ENCODE measurements at regions not wholly inside any gene's neighbourhood (a gene's known extent, or its start where the extent isn't known, plus 50 kb on each side); places are given as distances from the start of the nearest gene placed in this dataset.

- no peak overlapping the region for H3K27ac ChIP-seq
- TF ChIP-seq CTCF (IDR thresholded peaks at IDR 0.05) = no peak
- TF ChIP-seq ZFX (IDR thresholded peaks at IDR 0.05; ENCODE audit: borderline replicate concordance) = no peak
Measured at GRCh38 chr2:10971888-10972260, 60.1 kb downstream of the KCNF1 start.

DNA sequence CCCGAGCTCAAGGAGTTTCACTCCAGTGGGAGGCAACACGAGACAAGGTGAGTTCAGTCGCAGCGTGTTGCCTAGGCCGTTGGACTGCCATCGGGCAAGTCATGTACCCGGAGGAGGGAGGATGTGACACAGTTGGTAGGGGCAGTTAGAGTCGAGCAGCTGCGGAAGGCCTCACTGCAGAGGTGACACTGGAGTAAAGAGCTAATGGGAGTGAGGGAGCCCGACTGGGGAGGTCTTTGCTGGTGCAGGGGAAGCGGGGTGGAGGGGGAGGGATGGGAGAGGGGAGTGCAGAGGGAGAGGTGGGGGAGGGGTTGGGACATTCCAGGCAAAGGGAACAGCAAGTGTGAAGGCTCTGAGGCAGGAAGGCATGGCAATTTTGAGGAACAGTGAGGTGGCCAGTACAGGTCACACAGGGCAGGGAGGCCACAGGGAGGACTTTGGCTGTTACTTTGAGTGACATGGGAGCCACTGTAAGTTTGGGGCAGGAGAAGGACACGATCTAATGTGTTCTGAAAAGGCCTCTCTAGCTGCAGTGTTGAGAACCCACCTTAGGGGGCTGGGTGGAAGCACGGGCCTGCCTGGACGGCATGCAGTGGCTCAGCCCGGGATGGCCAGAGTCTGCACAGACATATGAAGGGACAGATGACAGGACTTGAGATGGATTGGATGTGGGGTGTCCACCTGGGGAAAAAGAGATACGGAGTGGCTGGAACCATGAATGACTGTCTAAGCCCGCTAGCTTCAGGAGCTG, 61.1 kb downstream of the KCNF1 start:
- no peak overlapping the region for H3K27ac ChIP-seq
- no peak for TF ChIP-seq CTCF (IDR thresholded peaks at IDR 0.05)
- TF ChIP-seq ZFX (IDR thresholded peaks at IDR 0.05; ENCODE audit: borderline replicate concordance) = no peak

DNA sequence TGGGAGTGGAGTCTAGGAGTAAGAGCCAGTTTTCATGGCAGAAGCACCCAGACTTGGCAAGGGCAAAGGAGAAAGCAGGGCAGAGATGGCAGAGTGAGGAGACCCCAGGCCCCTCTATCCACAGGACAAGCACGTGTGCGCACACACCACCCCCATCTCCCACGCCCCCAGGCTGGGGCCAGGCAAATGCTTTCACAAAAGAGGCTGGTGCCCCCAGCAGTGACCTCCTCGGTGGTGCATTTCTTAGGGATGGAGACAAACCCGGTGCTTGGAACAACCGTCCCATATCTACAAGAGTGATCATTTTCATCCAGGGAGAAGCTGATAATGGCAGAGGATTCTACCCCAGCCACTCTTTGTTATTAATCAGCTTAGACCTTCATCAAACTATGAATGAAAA, 62.0 kb downstream of the KCNF1 start:
- no peak for TF ChIP-seq CTCF (IDR thresholded peaks at IDR 0.05)
- TF ChIP-seq ZFX (IDR thresholded peaks at IDR 0.05; ENCODE audit: borderline replicate concordance) = no peak
- H3K27ac ChIP-seq = no peak overlapping the region

- no peak overlapping the region for H3K27ac ChIP-seq
- no peak for TF ChIP-seq ZFX (IDR thresholded peaks at IDR 0.05; ENCODE audit: borderline replicate concordance)
- no peak for TF ChIP-seq CTCF (IDR thresholded peaks at IDR 0.05)
Measured at GRCh38 chr2:10977003-10977402, 65.3 kb downstream of the KCNF1 start.

- TF ChIP-seq ZFX (IDR thresholded peaks at IDR 0.05; ENCODE audit: borderline replicate concordance) (no peak), CTCF (IDR thresholded peaks at IDR 0.05) (no peak)
- no peak overlapping the region for H3K27ac ChIP-seq
Measured at GRCh38 chr2:10977621-10978020, 65.9 kb downstream of the KCNF1 start.

DNA sequence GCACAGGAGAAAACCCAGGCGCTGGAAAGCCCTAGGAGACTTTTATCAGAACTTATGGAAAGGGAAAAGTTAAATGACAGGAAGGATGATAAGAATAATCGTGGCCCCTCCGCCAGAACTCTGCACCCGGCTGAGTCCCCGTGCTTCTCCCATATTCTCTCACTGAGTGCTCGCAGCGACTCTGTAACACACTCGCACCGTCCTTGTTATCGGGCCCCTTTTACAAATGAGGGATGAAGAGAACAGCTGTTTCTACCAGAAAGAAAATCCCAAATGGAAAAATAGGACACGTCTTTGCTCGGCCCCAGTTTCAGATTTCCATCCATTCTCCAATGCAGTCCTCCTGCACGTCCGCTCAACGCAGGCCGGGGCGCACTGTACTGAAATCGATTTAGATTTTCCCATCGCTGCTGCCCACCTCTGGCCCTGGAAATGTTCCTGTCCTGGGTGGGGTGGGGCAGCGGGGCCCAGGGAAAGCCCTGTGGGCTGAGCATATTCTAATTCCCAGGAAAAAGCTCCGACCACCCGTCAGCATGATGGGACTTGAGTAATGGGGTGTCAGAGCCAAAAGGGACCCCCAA, 66.4 kb downstream of the KCNF1 start:
- TF ChIP-seq CTCF (IDR thresholded peaks at IDR 0.05) (no peak), ZFX (IDR thresholded peaks at IDR 0.05; ENCODE audit: borderline replicate concordance) (no peak)
- no peak overlapping the region for H3K27ac ChIP-seq

GRCh38 chr2:10980071-10980470, 68.3 kb downstream of the KCNF1 start:
- no peak for TF ChIP-seq ZFX (IDR thresholded peaks at IDR 0.05; ENCODE audit: borderline replicate concordance)
- no peak for TF ChIP-seq CTCF (IDR thresholded peaks at IDR 0.05)
- H3K27ac ChIP-seq = no peak overlapping the region
